ENCODE measurements at regions not wholly inside any gene's neighbourhood (a gene's known extent, or its start where the extent isn't known, plus 50 kb on each side); places are given as distances from the start of the nearest gene placed in this dataset.

GRCh38 chr2:2892892-2893291 lies 484.7 kb downstream of the EIPR1 start:
- no peaks in the 10 kb centered on the region for H3K4me1 ChIP-seq
- H3K4me3 ChIP-seq, result no peak overlapping the region
- no peak for DNase-seq (ENCODE audit: low spot score in 2 of 2)
- H3K9me3 ChIP-seq, result no peaks in the 10 kb centered on the region
- in situ Hi-C loops (cut with MboI; ENCODE audit: low sequenced_read_pairs), result no loop called here
- H3K27me3 ChIP-seq (ENCODE audit: low read depth), result no peaks in the 10 kb centered on the region
- H3K36me3 ChIP-seq (replicated peaks), result no peaks in the 10 kb centered on the region

GRCh38 chr2:2892378-2892777 lies 485.2 kb downstream of the EIPR1 start:
- no peaks in the 10 kb centered on the region for H3K4me1 ChIP-seq
- no peaks in the 10 kb centered on the region for H3K9me3 ChIP-seq
- DNase-seq (ENCODE audit: low spot score in 2 of 2), result no peak
- H3K36me3 ChIP-seq (replicated peaks), result no peaks in the 10 kb centered on the region
- in situ Hi-C loops (cut with MboI; ENCODE audit: low sequenced_read_pairs), result no loop called here
- no peak overlapping the region for H3K4me3 ChIP-seq
- H3K27me3 ChIP-seq (ENCODE audit: low read depth), result no peaks in the 10 kb centered on the region

GRCh38 chr2:2890901-2891300 lies 486.7 kb downstream of the EIPR1 start:
- H3K27me3 ChIP-seq (ENCODE audit: low read depth), result no peaks in the 10 kb centered on the region
- in situ Hi-C loops (cut with MboI; ENCODE audit: low sequenced_read_pairs), result no loop called here
- no peaks in the 10 kb centered on the region for H3K9me3 ChIP-seq

GRCh38 chr2:2890246-2890645 lies 487.4 kb downstream of the EIPR1 start:
- Histone ChIP-seq H3K4me3 (no peak overlapping the region), H3K36me3 (replicated peaks) (no peaks in the 10 kb centered on the region), H3K9me3 (no peaks in the 10 kb centered on the region), H3K4me1 (no peaks in the 10 kb centered on the region), H3K27me3 (ENCODE audit: low read depth) (no peaks in the 10 kb centered on the region)
- DNase-seq (ENCODE audit: low spot score in 2 of 2), result no peak
- in situ Hi-C loops (cut with MboI; ENCODE audit: low sequenced_read_pairs), result no loop called here

More at GRCh38 chr2:2890901-2891300, 486.7 kb downstream of the EIPR1 start:
- H3K4me3 ChIP-seq, result no peak overlapping the region
- H3K36me3 ChIP-seq (replicated peaks), result no peaks in the 10 kb centered on the region
- no peak for DNase-seq (ENCODE audit: low spot score in 2 of 2)
- no peaks in the 10 kb centered on the region for H3K4me1 ChIP-seq

GRCh38 chr2:2889646-2890045 lies 488.0 kb downstream of the EIPR1 start:
- no peak overlapping the region for H3K4me3 ChIP-seq
- no peaks in the 10 kb centered on the region for H3K36me3 ChIP-seq (replicated peaks)
- no peaks in the 10 kb centered on the region for H3K27me3 ChIP-seq (ENCODE audit: low read depth)
- in situ Hi-C loops (cut with MboI; ENCODE audit: low sequenced_read_pairs), result no loop called here
- no peaks in the 10 kb centered on the region for H3K4me1 ChIP-seq
- no peak for DNase-seq (ENCODE audit: low spot score in 2 of 2)
- no peaks in the 10 kb centered on the region for H3K9me3 ChIP-seq

- H3K9me3 ChIP-seq, result no peaks in the 10 kb centered on the region
- H3K4me3 ChIP-seq, result no peak overlapping the region
- H3K4me1 ChIP-seq, result no peaks in the 10 kb centered on the region
- H3K36me3 ChIP-seq (replicated peaks), result no peaks in the 10 kb centered on the region
- no peaks in the 10 kb centered on the region for H3K27me3 ChIP-seq (ENCODE audit: low read depth)
- no peak for DNase-seq (ENCODE audit: low spot score in 2 of 2)
- in situ Hi-C loops (cut with MboI; ENCODE audit: low sequenced_read_pairs), result no loop called here
These were observed 488.5 kb downstream of the EIPR1 start for GRCh38 chr2:2889141-2889540.

GRCh38 chr2:2887772-2888387 lies 489.7 kb downstream of the EIPR1 start:
- no peaks in the 10 kb centered on the region for H3K36me3 ChIP-seq (replicated peaks)
- no peaks in the 10 kb centered on the region for H3K4me1 ChIP-seq
- in situ Hi-C loops (cut with MboI; ENCODE audit: low sequenced_read_pairs), result no loop called here
- H3K27me3 ChIP-seq (ENCODE audit: low read depth), result no peaks in the 10 kb centered on the region
- no peak overlapping the region for H3K4me3 ChIP-seq
- H3K9me3 ChIP-seq, result no peaks in the 10 kb centered on the region
- DNase-seq (ENCODE audit: low spot score in 2 of 2), result no peak

GRCh38 chr2:2886922-2887321 lies 490.7 kb downstream of the EIPR1 start:
- no peak for DNase-seq (ENCODE audit: low spot score in 2 of 2)
- Histone ChIP-seq H3K4me1 (no peaks in the 10 kb centered on the region), H3K27me3 (ENCODE audit: low read depth) (no peaks in the 10 kb centered on the region), H3K4me3 (no peak overlapping the region), H3K9me3 (no peaks in the 10 kb centered on the region), H3K36me3 (replicated peaks) (no peaks in the 10 kb centered on the region)
- in situ Hi-C loops (cut with MboI; ENCODE audit: low sequenced_read_pairs), result no loop called here

- Histone ChIP-seq H3K27me3 (ENCODE audit: low read depth) (no peaks in the 10 kb centered on the region), H3K36me3 (replicated peaks) (no peaks in the 10 kb centered on the region), H3K4me3 (no peak overlapping the region), H3K4me1 (no peaks in the 10 kb centered on the region), H3K9me3 (no peaks in the 10 kb centered on the region)
- in situ Hi-C loops (cut with MboI; ENCODE audit: low sequenced_read_pairs), result no loop called here
- no peak for DNase-seq (ENCODE audit: low spot score in 2 of 2)
These were observed 496.1 kb downstream of the EIPR1 start for GRCh38 chr2:2881499-2881898.

- Histone ChIP-seq H3K36me3 (replicated peaks) (no peaks in the 10 kb centered on the region), H3K4me1 (no peaks in the 10 kb centered on the region), H3K4me3 (no peak overlapping the region), H3K27me3 (ENCODE audit: low read depth) (no peaks in the 10 kb centered on the region), H3K9me3 (no peaks in the 10 kb centered on the region)
- DNase-seq (ENCODE audit: low spot score in 2 of 2), result no peak
- in situ Hi-C loops (cut with MboI; ENCODE audit: low sequenced_read_pairs), result no loop called here
These were observed 496.7 kb downstream of the EIPR1 start for GRCh38 chr2:2880938-2881337.

- Histone ChIP-seq H3K27me3 (ENCODE audit: low read depth) (no peaks in the 10 kb centered on the region), H3K4me1 (no peaks in the 10 kb centered on the region), H3K36me3 (replicated peaks) (no peaks in the 10 kb centered on the region), H3K9me3 (no peaks in the 10 kb centered on the region), H3K4me3 (no peak overlapping the region)
- no peak for DNase-seq (ENCODE audit: low spot score in 2 of 2)
- in situ Hi-C loops (cut with MboI; ENCODE audit: low sequenced_read_pairs), result no loop called here
These were observed 497.8 kb downstream of the EIPR1 start for GRCh38 chr2:2879781-2880180.

GRCh38 chr2:2879071-2879470 lies 498.5 kb downstream of the EIPR1 start:
- in situ Hi-C loops (cut with MboI; ENCODE audit: low sequenced_read_pairs), result no loop called here
- H3K4me1 ChIP-seq, result no peaks in the 10 kb centered on the region
- no peak overlapping the region for H3K4me3 ChIP-seq
- no peaks in the 10 kb centered on the region for H3K36me3 ChIP-seq (replicated peaks)
- H3K9me3 ChIP-seq, result no peaks in the 10 kb centered on the region
- H3K27me3 ChIP-seq (ENCODE audit: low read depth), result no peaks in the 10 kb centered on the region
- DNase-seq (ENCODE audit: low spot score in 2 of 2), result no peak

GRCh38 chr2:2877427-2877826 lies 500.2 kb downstream of the EIPR1 start:
- in situ Hi-C loops (cut with MboI; ENCODE audit: low sequenced_read_pairs), result no loop called here
- Histone ChIP-seq H3K27me3 (ENCODE audit: low read depth) (no peaks in the 10 kb centered on the region), H3K36me3 (replicated peaks) (no peaks in the 10 kb centered on the region), H3K9me3 (no peaks in the 10 kb centered on the region), H3K4me1 (no peaks in the 10 kb centered on the region), H3K4me3 (no peak overlapping the region)
- DNase-seq (ENCODE audit: low spot score in 2 of 2), result no peak

- Histone ChIP-seq H3K4me3 (no peak overlapping the region), H3K9me3 (no peaks in the 10 kb centered on the region), H3K36me3 (replicated peaks) (no peaks in the 10 kb centered on the region), H3K27me3 (ENCODE audit: low read depth) (no peaks in the 10 kb centered on the region), H3K4me1 (no peaks in the 10 kb centered on the region)
- in situ Hi-C loops (cut with MboI; ENCODE audit: low sequenced_read_pairs), result no loop called here
- DNase-seq (ENCODE audit: low spot score in 2 of 2), result no peak
These were observed 501.0 kb downstream of the EIPR1 start for GRCh38 chr2:2876331-2877221.
